ENCODE measurements at regions not wholly inside any gene's neighbourhood (a gene's known extent, or its start where the extent isn't known, plus 50 kb on each side); places are given as distances from the start of the nearest gene placed in this dataset.
"Not testable (repeated sequence)": the region's sequence is repeated elsewhere in the genome, so short reads cannot be mapped to it uniquely, and the experiment has no call there.

- Histone ChIP-seq H3K27ac (no peak overlapping the region), H3K4me3 (no peak overlapping the region)
Observed at GRCh38 chr12:61974461-61974860, 285.7 kb upstream of the USP15 start.

GRCh38 chr12:61985830-61986229, 274.4 kb upstream of the USP15 start:
- Histone ChIP-seq H3K27ac (no peak overlapping the region), H3K4me3 (no peak overlapping the region)

DNA sequence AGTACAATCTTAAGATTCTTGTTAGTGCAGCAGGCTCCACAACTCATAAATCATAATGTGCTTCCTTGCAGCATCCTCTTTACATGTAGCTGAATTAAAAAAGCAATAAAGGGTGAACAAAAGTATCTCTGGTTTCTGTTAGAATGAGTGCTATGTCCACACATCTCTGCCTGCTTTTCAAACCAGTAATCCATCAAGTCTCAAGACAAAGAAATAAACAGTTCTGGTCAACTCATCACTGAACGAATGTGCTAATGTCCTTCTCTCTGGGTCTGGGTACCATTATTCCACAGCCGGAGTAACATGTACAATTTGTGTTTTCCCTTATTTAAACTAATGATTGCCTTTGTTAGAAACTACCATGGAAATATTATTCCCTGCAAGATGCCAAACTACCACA, 273.0 kb upstream of the USP15 start:
- H3K4me3 ChIP-seq, result no peak overlapping the region

DNA sequence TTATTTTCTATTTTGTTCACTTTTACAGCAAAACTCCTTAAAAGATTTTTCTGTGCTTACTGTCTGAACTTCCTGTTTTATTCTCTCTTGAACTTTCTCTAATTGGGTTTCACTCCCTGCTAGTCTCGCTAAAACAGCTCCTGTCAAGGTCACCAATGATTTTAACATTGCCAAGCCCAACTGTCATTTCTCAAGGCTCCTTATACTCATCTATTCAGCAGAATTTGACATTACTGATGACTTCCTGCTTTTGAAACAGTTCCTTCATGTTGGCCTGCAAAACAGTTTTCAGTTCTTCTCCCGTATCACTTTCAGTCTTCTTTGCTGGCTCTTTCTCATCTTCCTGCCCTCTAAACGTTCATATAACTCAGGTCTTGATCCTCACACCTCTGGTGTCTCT, 268.5 kb upstream of the USP15 start:
- Histone ChIP-seq H3K4me3 (no peak overlapping the region), H3K27ac (no peak overlapping the region)

More for the DNA sequence above, 273.0 kb upstream of the USP15 start:
- no peak overlapping the region for H3K27ac ChIP-seq

GRCh38 chr12:61993734-61994345, 266.4 kb upstream of the USP15 start:
- Histone ChIP-seq H3K4me3 (no peak overlapping the region), H3K27ac (no peak overlapping the region)

GRCh38 chr12:61996717-61997116, 263.5 kb upstream of the USP15 start:
- no peak overlapping the region for H3K4me3 ChIP-seq
- no peak overlapping the region for H3K27ac ChIP-seq

- Histone ChIP-seq H3K27ac (no peak overlapping the region), H3K4me3 (no peak overlapping the region)
Observed at GRCh38 chr12:61998791-61999190, 261.4 kb upstream of the USP15 start.

GRCh38 chr12:61999311-61999710, 260.9 kb upstream of the USP15 start:
- Histone ChIP-seq H3K27ac (no peak overlapping the region), H3K4me3 (no peak overlapping the region)

GRCh38 chr12:62001424-62001823, 258.8 kb upstream of the USP15 start:
- Histone ChIP-seq H3K27ac (no peak overlapping the region), H3K4me3 (no peak overlapping the region)

- Histone ChIP-seq H3K4me3 (no peak overlapping the region), H3K27ac (no peak overlapping the region)
Observed at GRCh38 chr12:62003226-62003625, 257.0 kb upstream of the USP15 start.

DNA sequence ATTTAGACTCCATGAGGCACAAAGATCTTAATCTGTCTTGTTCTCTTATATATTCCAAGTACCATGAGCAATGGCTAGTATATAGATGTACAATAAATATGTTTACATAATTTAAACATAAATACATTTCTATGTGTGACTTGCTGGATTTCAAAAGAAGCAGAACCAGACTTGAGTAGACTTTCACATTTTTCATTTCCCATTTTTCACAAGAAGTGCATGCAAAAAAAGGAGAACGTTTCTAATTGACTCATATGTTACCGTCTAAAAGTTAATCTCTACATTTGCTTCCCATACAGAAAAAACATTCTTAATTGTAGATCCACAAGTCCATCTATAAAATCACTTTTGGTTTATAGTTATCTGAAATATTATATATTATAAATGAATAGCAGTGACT, 256.5 kb upstream of the USP15 start:
- Histone ChIP-seq H3K27ac (no peak overlapping the region), H3K4me3 (no peak overlapping the region)

GRCh38 chr12:62005615-62006014, 254.6 kb upstream of the USP15 start:
- no peak overlapping the region for H3K27ac ChIP-seq
- no peak overlapping the region for H3K4me3 ChIP-seq

GRCh38 chr12:62006076-62006732, 254.0 kb upstream of the USP15 start:
- Histone ChIP-seq H3K27ac (no peak overlapping the region), H3K4me3 (no peak overlapping the region)

DNA sequence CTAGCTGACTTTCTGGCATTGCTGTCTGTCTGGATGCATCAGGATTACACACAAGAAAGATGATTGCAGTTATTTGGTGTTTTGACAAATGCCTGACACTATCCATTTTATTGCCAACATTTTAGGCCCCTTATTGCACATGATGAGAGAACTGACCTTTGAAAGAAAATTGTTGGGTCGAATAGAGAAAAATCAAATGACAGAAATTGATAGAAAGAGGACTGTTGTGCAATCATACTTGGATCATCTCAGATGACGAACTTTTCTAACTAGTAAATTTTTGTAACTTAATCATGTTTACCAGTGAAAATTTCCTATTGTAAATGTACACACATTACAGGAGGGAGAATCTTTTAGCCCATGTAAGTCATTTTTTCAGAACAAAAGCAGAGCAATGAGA, 251.5 kb upstream of the USP15 start:
- Histone ChIP-seq H3K4me3 (no peak overlapping the region), H3K27ac (no peak overlapping the region)

- H3K4me3 ChIP-seq, result no peak overlapping the region
- no peak overlapping the region for H3K27ac ChIP-seq
Observed at GRCh38 chr12:62009445-62009844, 250.8 kb upstream of the USP15 start.

DNA sequence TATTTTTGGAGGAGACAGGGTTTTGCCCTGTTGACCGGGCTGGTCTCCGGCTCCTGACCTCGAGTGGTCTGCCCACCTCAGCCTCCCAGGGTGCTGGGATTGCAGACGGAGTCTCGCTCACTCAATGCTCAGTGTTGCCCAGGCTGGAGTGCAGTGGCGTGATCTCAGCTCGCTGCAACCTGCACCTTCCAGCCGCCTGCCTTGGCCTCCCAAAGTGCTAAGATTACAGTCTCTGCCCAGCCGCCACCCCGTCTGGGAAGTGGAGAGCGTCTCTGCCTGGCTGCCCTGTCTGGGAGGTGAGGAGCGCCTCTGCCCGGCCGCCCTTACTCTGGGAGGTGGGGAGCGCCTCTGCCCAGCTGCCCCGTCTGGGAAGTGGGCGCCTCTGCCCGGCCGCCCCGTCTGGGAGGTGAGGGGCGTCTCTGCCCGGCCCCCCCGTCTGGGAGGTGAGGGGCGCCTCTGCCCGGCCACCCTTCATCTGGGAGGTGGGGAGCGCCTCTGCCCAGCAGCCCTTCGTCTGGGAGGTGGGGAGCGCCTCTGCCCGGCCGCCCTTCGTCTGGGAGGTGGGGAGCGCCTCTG, 249.8 kb upstream of the USP15 start:
- not testable (repeated sequence) for H3K27ac ChIP-seq, H3K4me3 ChIP-seq

DNA sequence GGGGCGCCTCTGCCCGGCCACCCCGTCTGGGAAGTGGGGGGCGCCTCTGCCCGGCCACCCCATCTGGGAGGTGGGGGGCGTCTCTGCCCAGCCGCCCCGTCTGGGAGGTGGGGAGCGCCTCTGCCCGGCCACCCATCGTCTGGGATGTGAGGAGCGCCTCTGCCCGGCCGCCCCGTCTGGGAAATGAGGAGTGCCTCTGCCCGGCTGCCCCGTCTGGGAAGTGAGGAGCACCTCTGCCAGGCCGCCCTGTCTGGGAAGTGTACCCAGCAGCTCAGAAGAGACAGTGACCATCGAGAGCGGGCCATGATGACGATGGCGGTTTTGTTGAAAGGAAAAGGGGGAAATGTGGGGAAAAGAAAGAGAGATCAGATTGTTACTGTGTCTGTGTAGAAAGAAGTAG, 249.2 kb upstream of the USP15 start:
- not testable (repeated sequence) for H3K4me3 ChIP-seq, H3K27ac ChIP-seq

- Histone ChIP-seq H3K4me3 (no peak overlapping the region), H3K27ac (no peak overlapping the region)
Observed at GRCh38 chr12:62014330-62014729, 245.9 kb upstream of the USP15 start.

DNA sequence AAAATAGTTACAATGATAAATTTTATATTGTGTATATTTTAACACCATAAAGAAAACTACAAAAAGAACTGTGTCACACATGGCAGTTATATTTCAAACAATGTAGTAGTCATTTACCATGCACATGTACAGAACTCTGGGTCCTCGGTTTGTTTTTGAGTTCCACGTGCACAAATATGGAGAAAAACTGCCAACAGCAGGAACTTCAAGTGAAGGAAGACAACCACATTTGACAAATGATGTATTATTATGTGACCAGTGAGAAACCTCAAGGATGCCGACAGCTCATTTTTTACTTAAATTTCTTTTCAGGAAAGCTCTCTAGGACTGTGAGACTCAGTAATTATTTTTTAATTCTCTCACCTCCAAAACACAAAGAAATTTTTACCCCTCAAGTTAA, 244.2 kb upstream of the USP15 start:
- H3K27ac ChIP-seq, result no peak overlapping the region
- no peak overlapping the region for H3K4me3 ChIP-seq

GRCh38 chr12:62021808-62022207, 238.4 kb upstream of the USP15 start:
- H3K4me3 ChIP-seq, result no peak overlapping the region

GRCh38 chr12:62028536-62028935, 231.7 kb upstream of the USP15 start:
- H3K27ac ChIP-seq, result no peak overlapping the region
- no peak overlapping the region for H3K4me3 ChIP-seq

More at GRCh38 chr12:62021808-62022207, 238.4 kb upstream of the USP15 start:
- H3K27ac ChIP-seq, result no peak overlapping the region

GRCh38 chr12:62032870-62033269, 227.3 kb upstream of the USP15 start:
- no peak overlapping the region for H3K4me3 ChIP-seq
- H3K27ac ChIP-seq, result no peak overlapping the region
